Hematopoietic multipotent progenitor cell treated with erythropoietin and hydrocortisone succinate and interleukin-3 and kit ligand, for 15 days (in vitro differentiated cells): ENCODE measurements at regions not wholly inside any gene's neighbourhood (a gene's known extent, or its start where the extent isn't known, plus 50 kb on each side); places are given as distances from the start of the nearest gene placed in this dataset.
A peak's percentile ranks its signal among the peaks of the same experiment; 100 is the strongest.

Experiments used
- DNase-seq: peaks from one replicate; pipeline ENCODE4 v3.0.0-alpha.2; 2015; ENCODE audit warnings: low spot score

DNA sequence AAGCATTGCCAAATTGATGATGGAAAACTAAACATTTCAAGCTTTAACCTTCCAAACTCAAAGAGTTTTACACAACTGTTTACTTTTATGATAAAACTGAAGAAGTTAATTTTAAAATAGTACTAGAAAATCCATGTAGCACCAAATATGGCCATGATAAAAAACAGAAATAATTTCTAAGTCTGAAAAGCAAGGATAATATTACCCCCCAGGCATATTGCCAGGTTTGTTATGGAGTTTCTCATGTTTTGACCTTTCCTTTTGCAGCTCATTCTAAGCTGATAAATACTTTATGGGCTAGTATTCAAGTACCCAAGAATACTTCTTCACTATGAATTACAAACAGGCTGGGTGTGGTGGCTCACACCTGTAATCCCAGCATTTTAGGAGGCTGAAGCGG is 209.9 kb upstream of the ZFP64 start:
- no peak for DNase-seq

- no peak for DNase-seq
Observed at GRCh38 chr20:52399352-52399751, 207.8 kb upstream of the ZFP64 start.

DNA sequence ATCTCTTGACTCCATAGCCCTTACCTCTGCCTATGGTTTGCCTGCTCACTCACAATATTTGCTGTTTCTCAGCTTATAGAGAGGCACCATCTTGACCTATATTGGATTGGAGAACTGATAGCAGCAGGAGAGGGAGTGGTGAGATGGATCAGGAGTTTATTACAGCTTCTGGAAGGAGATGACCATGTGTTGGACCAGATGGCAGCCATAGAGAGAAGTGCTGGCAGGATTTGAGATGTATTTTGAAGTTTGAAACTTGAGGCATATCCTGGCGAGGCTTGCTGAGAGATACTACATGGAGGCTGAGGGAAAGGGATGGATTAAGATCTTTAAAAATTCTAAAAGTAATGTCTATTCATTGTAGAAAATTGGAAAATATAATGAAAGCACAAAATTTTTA is 198.0 kb upstream of the ZFP64 start:
- no peak for DNase-seq

DNA sequence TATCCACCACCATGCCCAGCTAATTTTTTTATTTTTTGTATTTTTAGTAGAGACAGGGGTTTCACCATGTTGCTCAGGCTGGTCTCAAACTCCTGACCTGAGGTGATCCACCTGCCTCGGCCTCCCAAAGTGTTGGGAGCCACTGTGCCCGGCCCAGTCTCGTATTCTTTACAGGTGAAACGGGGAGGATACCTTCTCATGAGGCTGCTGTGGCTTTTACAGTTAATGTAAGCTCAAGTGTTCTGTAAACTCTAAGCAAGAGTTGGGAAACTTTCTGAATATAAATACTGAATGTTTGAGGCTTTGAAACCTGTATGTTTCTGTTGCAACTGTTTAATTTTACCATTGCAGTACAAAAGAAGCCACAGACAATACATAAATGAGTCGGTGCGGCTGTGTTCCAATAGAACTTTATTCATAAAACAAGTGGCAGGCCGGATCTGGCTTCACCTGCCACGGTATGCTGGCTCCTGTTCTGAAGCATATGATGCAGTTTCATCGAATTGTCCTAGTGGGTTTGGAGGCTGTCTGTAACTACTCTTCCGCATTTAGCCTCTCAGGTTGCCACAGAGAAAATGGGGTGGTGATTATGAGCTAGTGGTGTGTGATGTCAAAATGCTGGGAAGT is 192.5 kb upstream of the ZFP64 start:
- DNase-seq = no peak

- no peak for DNase-seq
Observed at GRCh38 chr20:52382933-52383332, 191.4 kb upstream of the ZFP64 start.

- peak; percentile 8 for DNase-seq
Observed at GRCh38 chr20:52379723-52380336, 188.3 kb upstream of the ZFP64 start.

DNA sequence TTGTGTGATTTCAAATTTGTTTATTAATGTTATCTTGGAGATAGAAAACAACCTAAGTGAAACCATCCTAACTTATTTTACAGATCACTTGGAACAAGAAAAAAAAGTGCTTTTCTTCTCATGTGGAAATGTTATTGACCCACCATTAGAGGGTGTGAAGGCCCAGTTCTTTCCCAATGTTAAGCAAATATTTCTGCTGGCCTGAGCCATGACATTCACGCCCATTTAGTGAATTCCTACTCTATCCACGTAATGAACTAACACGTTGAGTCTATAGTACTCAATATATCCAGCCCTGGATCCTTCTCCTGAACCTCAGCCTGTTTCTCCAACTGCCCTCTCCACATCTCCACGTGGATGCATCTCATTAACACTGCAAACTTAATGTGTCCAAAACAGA is 180.6 kb upstream of the ZFP64 start:
- no peak for DNase-seq

GRCh38 chr20:52365688-52366087 is 174.1 kb upstream of the ZFP64 start:
- no peak for DNase-seq

GRCh38 chr20:52364405-52364804 is 172.8 kb upstream of the ZFP64 start:
- no peak for DNase-seq

DNA sequence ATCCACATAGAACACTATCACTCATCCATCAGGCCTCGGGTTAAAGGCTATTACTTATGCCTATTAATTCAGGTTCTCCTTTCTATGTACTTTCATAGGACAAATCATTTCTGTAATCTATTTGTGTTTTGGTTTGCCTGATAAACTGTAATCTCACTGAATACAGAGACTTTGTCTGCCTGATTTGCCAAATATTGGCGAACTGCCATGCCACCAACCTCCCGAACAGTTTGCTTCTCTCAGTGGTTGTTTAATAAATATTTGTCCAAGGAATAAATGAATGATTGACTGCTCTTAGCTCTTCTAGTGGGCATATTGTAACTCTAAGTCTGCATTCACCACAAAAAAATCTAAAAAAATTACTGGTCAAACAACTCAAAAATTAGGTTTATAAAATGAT is 170.1 kb upstream of the ZFP64 start:
- no peak for DNase-seq

GRCh38 chr20:52349806-52350205 is 158.2 kb upstream of the ZFP64 start:
- DNase-seq = no peak

DNA sequence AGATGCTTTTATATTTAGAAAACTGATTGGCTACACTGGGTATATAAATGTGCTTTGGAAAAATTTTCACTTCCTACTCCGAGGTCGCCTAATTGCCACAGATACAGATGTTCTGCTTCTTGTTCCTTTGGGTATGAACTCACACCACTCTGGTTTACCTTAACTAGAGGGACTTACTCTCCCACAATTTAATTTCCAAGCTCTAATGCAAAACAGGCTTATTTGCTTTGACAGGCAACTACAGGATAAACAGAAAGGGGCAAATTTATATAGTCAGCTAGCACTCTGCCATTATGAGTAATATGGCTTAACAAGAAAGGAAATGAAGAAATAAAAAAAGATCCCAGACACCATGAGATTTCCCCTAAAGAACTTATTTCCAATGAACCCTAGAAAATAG is 156.9 kb upstream of the ZFP64 start:
- no peak for DNase-seq

- no peak for DNase-seq
Observed at GRCh38 chr20:52346797-52347196, 155.2 kb upstream of the ZFP64 start.

DNA sequence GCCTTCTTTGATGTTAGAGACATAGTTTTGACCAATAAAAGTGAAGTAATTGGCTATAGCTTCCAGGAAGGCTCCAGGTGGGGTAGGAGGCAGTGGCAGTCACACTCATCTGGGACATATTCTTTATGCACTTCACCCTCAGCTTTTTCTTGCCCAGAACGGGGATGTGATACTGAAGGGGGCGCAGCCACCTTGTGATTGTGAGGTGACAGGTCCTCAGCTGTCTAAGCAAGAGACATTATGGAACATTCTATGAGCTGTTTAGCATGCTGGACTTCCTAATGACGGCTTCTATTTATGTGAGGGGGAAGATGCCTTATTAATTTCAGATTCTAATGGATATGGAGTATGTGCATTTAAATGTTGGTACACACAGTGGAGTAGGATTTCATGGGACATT is 151.3 kb upstream of the ZFP64 start:
- no peak for DNase-seq

DNA sequence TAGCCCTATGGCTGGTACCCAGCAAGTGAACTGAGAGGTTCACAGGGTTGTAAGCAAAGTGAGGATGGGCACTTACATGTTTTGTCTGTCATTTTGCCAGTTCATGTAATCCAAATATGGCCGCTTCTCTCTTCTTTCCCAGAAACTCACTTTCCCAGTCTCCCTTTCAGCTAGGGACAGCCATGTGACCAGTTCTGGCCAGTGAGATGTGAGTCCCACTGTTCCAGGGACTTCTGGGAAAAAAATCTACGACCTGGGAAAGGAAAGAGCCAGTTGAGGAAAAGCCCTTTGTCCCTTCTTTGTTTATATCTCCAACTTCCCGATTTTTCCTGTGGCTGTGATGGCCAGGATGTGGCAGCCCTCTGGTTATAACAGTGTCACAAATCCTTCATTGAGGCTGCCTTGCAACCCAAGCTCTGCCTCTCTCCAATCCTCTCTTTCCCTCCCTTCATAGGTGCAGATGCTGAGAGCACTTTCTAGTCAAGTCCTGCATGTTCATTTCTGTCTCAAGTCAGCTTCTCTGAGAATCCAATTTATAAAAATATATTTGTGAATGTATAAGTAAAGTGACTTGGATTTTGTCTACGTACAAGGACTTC is 148.6 kb upstream of the ZFP64 start:
- DNase-seq = no peak

DNA sequence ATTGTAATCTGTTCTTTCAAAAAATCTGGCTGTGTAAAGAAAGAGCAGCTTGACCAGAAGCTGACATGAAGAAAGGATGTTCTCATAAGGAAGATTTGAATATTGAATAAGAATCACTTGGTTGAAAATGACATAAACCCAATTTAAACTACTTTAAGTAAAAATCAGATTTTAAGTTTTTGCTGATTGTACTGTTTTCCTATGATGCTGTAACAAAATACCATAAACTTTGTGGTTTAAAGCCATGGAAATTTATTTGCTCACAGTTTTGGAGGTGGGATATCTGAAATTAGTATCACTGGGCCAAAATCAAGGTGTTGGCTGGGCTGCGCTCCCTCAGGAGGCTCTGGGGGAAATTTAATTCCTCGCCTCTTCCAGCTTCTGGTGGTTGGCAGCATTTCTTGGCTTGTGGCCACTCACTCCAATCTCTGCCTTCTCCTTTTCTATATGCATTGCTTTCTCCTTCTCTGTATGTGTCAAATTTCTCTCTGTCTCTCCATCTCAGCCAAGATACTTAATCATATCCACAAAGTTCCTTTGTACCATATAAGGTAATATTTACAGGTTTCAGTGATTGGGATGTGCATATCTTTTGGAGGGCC is 141.2 kb upstream of the ZFP64 start:
- no peak for DNase-seq

- no peak for DNase-seq
Observed at GRCh38 chr20:52332230-52332629, 140.7 kb upstream of the ZFP64 start.

- no peak for DNase-seq
Observed at GRCh38 chr20:52331655-52332054, 140.1 kb upstream of the ZFP64 start.

- no peak for DNase-seq
Observed at GRCh38 chr20:52321396-52321795, 129.8 kb upstream of the ZFP64 start.

DNA sequence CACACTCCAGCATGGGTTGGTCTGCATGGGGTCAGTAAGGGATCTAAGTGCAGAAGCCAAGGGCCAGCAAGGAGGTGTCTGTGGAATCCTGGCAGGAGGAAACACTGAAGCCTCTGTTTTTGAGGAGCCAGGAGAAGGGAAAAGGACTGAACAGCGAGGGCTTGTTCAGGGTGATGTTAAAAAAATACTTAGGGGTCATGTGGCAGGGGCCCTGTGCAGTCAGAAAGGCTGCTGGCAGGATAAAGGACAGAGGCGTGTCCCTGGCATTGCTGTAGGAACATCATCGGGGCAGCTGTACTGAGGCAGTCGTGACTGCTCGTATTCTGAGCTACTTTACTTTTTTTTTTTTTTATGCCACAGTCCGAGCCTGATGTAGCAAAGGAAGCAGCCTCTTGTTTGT is 127.1 kb upstream of the ZFP64 start:
- DNase-seq = no peak

DNA sequence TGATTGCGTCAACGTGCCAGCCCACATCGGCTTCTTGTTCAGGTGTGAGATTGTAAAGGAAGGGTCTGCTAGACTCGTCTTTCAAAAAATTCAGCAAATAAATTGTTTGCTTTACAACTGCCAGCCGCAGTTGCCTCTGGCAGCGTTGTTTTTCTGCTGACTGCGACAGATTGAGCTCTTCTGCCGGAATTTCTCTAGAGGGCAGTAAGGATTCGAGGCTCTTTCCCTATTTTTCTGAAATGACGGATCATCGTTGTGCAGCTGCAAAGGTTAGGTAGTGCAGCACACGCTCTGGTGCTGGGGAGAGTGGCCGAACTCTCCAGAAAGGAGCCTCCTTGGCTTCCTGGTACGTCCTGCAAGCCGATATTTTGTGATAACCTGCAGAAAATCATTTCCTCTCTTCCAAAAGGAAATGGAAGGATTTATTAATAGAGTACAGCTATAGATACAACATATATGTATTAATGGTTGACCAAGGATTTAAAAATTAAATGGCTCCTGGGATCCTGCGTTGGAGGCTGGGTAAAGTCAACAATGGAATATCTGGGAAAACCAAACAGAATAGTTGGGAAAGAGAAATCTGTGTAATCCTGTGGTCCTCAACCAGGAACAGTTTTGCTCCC is 121.9 kb upstream of the ZFP64 start:
- DNase-seq = no peak

DNA sequence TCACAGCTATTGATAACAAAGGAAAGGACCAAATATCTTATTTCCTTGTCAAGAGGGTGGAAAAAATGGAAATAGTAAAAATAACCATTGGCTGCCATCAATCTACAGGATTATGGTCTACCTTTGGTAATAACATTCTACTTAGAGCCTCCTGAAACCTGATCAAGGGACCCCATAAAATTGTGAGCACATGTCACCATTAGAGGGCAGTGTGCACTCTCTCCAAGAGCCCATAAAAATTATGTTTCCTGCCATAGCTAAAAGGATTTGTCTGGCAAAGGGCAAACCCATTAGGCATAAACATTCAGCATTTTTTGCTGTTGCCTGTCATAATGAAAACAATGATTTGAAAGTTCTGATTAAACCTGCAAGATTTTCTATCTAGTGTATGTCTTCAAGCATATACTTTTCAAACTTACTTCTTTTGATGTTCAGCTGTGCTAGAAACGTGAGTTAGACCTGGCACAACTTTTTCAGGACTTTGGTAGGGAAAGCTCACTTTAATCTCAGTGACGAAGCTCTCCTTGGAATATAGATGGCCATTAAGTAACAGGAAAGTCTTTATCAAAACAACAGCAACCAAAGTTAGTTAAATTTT is 120.7 kb upstream of the ZFP64 start:
- DNase-seq = peak; percentile 11
